ENCODE measurements at regions not wholly inside any gene's neighbourhood (a gene's known extent, or its start where the extent isn't known, plus 50 kb on each side); places are given as distances from the start of the nearest gene placed in this dataset.

GRCh38 chr6:34638834-34639736 is 57.5 kb downstream of the ILRUN start:
- Histone ChIP-seq H4K20me1 (ENCODE audit: insufficient read depth) (no peaks in the 10 kb centered on the region), H3K4me1 (ENCODE audit: control insufficient read depth in 1 of 2, insufficient read depth in 2 of 2, low read length in 2 of 2) (peaks cover 0 to 11% of the 10 kb centered on the region in 2 experiments; a peak in 3 of 4 replicates), H3K4me2 (ENCODE audit: low read length) (no peak overlapping the region), H3K36me3 (ENCODE audit: control insufficient read depth in 1 of 2, insufficient read depth in 2 of 2, low read length in 2 of 2) (no peaks in the 10 kb centered on the region), H3K9me3 (ENCODE audit: control insufficient read depth in 1 of 2, insufficient read depth in 1 of 2, low read depth in 1 of 2, low read length in 2 of 2) (no peaks in the 10 kb centered on the region), H3K9ac (ENCODE audit: low read length) (no peak overlapping the region), H3K27me3 (ENCODE audit: insufficient read depth, low read length) (no peaks in the 10 kb centered on the region), H3K9me2 (ENCODE audit: insufficient read depth) (no peaks in the 10 kb centered on the region), H2AFZ (ENCODE audit: low read depth, low read length, poor library complexity, severe bottlenecking) (no peak overlapping the region), H3K27ac (ENCODE audit: low read depth, low read length) (no peak overlapping the region), H3K4me3 (replicated peaks in 1 of 2; ENCODE audit: low read depth in 1 of 2, low read length in 2 of 2) (no peak overlapping the region), H3K79me2 (ENCODE audit: insufficient read depth, low read length) (peaks cover 13% of the 10 kb centered on the region)
- RAD21 ChIA-PET (ENCODE audit: low non-redundant PET in 1 of 2, low total read pairs in 2 of 2, uncharacterized antibody in 2 of 2, unreplicated experiment in 2 of 2) = no interaction called here
- CTCF ChIA-PET = interaction anchor here (0.9 kb wide), 1 partner anchor 19 kb away, joined by 3 read pairs; no protein-coding TSS in a partner anchor
- DNase-seq (ENCODE audit: low read depth, low spot score) = no peak
- intact Hi-C loops (cut with micrococcal nuclease) = loop anchor here (10.0 kb wide), 1 partner anchor 116 kb away; the partner anchor contains the start of gene SNRPC
- no TSS peak for BruUV-seq (replicated peaks)
- TF ChIP-seq POLR2AphosphoS5 (IDR thresholded peaks at IDR 0.05; ENCODE audit: low read depth, low read length) (no peak), EGR1 (IDR thresholded peaks at IDR 0.05; ENCODE audit: low read depth) (no peak), POLR2A (IDR thresholded peaks at IDR 0.05; ENCODE audit: borderline replicate concordance, extremely low read depth, insufficient read depth, insufficient read length) (no peak), SIN3A (IDR thresholded peaks at IDR 0.05; ENCODE audit: low read depth) (no peak), YY1 (IDR thresholded peaks at IDR 0.05; ENCODE audit: extremely low read depth, insufficient replicate concordance, low read depth, low read length) (no peak), EZH2 (IDR thresholded peaks at IDR 0.05) (no peak), SRF (IDR thresholded peaks at IDR 0.05; ENCODE audit: low read depth) (no peak), ZBTB33 (IDR thresholded peaks at IDR 0.05; ENCODE audit: extremely low read depth, insufficient replicate concordance, low read length) (no peak), ELF1 (IDR thresholded peaks at IDR 0.05; ENCODE audit: borderline replicate concordance, low read depth) (no peak), ZNF274 (IDR thresholded peaks at IDR 0.05; ENCODE audit: low read depth, low read length) (no peak), CEBPB (IDR thresholded peaks at IDR 0.05; ENCODE audit: low read depth) (no peak), RAD21 (IDR thresholded peaks at IDR 0.05; ENCODE audit: low read depth) (no peak), JUND (IDR thresholded peaks at IDR 0.05) (no peak)
- ATAC-seq = no peak
- POLR2A ChIA-PET = interaction anchor here (1.4 kb wide), 1 partner anchor 118 kb away, joined by 3 read pairs; the partner anchor contains the start of gene SNRPC

Data from HCT116 (cell line).